Astrocyte (in vitro differentiated cells and primary cell): ENCODE measurements at regions not wholly inside any gene's neighbourhood (a gene's known extent, or its start where the extent isn't known, plus 50 kb on each side); places are given as distances from the start of the nearest gene placed in this dataset.

Experiments used
- CTCF ChIP-seq: IDR thresholded peaks from 2 replicates; pipeline ENCODE4 v1.5.1; 2011; ENCODE audit warnings: low read depth, mild to moderate bottlenecking, inconsistent platforms, low read length, moderate library complexity; ENCODE audit not compliant: insufficient read depth
- EZH2 ChIP-seq: IDR thresholded peaks from 2 replicates; pipeline ENCODE4 v1.6.1; 2012; ENCODE audit warnings: mild to moderate bottlenecking, low read length, inconsistent platforms; ENCODE audit not compliant: insufficient read depth

GRCh38 chr10:78781251-78781913 lies 287.4 kb upstream of the ZMIZ1 start:
- TF ChIP-seq CTCF (no peak), EZH2 (no peak)
